Cerebellar cortex (tissue), 1 donor: ENCODE measurements at regions not wholly inside any gene's neighbourhood (a gene's known extent, or its start where the extent isn't known, plus 50 kb on each side); places are given as distances from the start of the nearest gene placed in this dataset.
"Not testable (repeated sequence)": the region's sequence is repeated elsewhere in the genome, so short reads cannot be mapped to it uniquely, and the experiment has no call there.

ENCODE experiments used
- DNase-seq: peaks from one replicate; pipeline ENCODE4 v3.0.0-alpha.2; 2015; ENCODE audit warnings: low spot score

DNA sequence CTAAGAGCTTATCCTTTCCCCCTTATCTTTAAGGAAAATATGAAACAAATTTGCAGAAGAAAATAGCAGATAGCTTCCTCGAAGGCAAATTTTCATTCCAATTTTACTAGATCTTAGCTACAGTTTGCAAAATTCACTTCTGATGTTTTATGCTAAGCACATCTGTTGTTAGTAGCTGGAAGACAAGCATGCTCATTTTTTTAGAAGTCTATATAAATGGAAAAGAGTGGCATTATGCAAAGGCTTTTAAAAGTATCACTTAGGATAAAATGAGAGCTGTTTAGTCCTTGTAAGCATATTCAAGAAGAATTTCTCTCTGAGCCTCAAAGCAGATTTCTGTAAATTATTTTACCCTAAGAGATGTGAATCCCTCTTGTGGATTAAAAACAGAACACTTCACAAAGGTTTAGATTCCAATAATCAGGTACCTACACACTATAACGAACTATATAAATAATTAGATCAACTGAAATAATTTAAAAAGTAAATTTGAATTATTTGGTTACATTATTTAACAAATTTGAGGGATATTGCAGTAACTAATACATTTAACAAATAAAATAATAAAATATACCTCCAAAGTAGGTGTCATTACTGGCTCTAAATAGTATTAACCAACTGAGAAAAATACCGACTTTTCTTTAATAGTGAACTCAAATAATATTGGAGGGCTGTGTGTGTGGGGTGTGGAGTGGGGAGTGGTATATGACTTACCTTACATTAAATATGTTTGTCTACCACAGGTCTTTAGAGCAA is 307.1 kb downstream of the SEMA3D start:
- no peak for DNase-seq

DNA sequence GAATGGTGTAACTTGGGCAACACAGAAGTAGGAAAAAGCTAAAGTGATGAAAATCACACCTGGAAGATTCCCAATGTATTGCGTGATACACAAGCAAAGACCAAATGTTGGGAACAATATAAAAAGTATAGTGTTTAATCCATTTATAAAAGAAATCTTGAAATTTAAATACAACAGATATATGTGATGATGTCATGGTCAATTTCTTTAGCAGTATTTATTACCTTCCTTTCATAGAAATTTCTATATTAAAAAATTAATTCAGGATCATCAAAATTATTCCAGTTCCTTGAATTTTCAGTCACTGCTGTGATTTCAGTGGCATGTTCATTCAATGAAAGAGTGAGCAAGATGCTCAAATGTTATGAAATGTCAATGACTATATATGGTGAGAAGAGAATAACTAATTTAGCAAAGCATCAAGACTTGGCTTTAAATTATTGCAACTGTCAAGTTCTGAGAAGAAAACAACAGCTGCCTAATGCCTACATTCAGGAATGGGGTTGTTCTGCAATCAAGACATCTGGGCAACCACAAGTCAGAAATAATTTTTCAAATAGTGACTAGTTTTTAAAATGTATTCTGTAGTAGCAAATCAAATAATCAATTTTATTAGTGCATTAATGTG is 308.8 kb downstream of the SEMA3D start:
- DNase-seq: no peak

DNA sequence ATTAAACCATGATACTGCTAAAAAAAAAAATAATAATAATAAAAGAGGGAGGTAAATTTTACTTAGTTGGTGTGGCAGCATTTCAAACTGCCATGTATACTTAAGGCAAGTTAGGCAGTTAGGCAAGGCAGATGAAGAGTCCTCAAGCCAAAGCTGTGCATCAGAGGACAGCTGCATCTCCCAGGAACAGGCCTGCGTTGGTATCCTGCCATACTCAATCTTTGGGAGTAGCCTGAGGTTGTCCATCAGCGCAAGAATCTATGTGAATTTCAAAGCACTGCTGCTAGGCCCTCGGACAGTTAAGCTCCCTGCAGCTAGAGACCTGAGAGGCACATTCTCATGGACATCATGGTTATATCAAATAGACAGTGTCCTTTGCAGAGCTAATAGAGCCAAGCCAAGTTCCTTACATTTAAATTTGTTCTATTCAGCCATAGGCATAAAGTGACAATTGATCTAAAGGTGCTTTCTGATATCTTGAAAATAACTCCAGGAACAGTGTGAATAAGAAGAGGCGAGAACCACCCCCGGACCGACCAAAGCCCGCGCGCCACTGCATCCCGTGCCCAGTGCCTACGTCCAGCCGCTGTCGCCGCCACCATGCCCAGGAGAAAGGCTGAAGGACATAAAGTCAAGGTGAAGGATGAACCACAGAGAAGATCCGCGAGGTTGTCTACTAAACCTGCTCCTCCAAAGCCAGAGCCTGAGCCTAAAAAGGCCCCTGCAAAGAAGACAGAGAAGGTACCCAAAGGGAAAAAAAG is 310.6 kb downstream of the SEMA3D start:
- no peak for DNase-seq

DNA sequence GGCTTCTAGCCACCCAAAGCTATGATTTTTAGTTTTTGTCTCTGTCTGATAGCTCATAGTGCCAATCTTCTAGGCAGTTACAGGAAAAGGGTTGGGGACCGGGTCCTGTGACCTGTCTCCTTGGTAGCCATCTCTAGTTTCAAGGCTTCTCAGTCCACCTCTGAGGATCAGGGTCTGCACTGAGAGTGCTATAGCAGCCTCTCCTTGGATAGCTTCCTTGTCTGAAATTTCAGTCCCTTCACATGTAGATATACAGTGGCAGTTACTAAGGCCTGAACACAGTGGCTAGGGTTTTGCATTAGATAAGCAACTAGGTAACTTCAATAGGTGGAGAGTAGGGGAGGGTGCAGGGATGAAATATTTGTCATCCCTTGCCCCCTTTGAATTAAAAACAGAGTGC is 321.3 kb downstream of the SEMA3D start:
- no peak for DNase-seq

DNA sequence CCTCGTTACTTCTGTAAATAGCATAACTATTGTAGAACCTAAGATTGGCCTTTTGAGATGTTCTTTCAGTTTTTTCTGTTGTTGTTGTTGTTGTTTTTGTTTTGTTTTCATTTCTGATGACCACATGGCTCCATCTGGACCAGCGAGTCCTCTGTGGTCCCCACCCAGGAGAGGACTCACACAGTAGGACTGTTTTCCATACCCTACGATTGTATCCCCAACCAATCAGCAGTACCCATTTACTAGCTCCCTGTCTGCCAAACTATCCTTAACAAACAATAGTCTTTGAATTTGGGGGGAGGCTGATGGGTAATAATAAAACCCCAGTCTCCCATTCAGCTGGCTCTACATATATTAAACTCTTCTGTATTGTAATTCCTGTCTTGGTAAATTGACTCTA is 329.5 kb downstream of the SEMA3D start:
- no peak for DNase-seq

DNA sequence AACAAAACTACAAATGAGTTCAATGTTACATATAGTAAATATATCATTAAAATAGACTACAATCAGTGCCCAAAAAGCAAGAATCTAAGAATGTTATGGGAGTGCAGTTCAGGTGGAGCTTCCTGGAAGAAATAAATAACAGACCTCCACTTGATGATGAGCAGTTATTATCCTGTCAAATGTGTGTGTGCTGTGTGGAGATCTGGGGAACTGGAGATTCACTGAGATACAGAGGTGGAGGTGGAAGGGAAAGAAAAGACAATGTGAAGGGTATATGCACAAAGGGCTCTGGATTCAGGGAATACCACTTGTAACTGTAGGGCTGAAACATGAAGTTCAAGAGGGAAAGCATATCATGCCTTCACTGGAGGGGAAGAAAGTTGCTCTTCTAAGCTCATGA is 331.1 kb downstream of the SEMA3D start:
- DNase-seq: no peak

DNA sequence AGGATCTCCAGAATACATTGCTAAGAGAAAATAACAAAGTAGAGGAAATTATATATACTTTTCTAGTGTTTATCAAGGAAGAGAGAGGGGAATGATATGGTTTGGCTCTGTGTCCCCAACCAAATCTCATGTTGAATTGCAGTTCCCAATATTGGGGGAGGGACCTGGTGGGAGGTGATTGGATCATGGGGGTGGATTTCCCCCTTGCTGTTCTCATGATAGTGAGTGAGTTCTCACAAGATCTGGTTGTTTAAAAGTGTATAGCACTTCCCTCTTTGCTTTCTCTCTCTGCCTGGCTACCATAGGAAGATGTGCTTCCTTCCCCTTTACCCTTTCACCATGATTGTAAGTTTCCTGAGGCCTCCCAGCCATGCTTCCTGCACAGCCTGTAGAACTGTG is 337.9 kb downstream of the SEMA3D start:
- DNase-seq: not testable (repeated sequence)

DNA sequence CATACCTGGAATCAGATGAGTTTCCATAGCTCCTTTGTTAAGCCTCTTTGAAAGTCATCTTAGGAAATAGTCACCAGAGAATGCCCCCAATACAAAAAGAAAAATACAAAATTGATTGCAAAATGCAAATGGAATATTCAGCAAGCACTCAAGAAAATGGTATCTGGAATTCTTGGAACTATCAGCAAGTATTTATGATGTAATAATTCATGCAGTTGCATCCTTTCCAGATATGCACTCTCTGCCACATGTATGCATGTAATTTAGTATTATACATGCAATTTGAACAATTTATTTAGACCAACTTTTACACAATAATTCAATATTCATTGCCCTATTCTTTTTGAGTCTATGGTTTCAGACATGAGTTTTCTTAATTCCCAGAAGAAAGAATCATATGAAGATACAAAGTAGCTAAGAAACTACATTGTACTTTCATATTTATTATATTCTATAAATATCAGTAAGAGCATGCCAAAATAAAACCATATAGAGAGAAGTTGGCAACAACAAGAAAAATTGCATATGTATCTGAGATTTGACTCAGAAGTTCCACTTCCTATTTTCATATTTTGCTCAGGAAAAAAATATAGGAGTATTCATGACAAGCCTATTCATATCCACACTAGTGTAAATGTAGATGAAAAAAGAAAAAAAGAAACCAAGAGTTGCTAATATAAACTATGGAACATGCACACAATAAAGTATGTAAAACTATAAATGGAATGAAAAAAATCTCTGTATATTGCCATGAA is 338.5 kb downstream of the SEMA3D start:
- no peak for DNase-seq

DNA sequence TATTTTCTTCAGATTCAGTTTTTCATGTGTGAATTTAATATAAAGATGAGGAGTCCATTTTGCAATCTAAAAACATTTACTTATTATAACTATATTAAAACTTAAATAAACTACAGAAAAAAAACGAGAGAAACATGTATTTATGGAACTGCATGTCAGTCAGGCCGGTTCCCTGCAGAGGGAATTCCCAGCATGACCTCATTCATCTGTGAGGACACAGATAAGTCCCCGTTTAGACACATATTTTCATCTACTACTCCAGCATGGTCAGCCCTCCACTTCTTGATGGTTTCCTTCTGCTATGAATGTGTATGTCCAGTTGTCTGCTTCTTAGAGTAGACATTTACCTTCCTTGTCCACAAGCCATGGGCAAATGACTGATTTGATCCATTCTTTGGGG is 339.1 kb downstream of the SEMA3D start:
- DNase-seq: no peak

DNA sequence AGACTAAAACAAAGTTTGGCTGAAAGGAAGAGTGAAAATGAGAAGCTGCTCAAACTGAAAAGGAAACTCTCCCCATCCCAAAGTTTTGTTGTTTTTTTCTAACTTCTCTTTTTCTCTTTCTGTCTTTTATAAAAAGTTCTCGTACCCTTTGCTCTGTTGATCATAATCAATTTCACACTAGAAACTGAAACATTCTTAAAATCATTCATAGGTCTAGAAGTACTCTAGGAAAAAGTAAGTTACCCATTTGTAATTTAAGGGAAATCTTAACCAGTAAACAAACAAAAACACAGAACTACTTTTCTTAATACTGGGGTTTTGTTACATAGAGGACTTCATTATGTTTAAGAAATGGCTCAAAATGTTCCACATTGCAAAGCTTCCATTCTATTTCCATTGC is 339.8 kb downstream of the SEMA3D start:
- no peak for DNase-seq

DNA sequence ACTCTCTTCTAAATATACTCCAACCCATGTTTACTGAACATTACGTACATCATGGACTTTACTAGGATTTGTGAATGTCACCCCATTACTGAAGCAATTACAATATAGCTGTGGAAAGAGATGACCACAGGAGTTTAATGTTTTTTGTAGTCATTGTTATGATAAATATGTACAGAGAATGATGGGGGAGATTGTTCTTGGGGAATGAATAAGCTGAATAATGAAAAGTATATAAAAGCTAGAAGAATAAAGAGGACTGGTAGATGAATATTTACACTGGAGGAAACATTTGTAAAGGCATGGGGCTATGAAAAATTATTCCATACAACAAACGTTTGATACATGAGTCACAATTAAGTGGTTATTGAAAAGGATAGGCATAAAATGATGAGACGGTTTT is 340.9 kb downstream of the SEMA3D start:
- no peak for DNase-seq

DNA sequence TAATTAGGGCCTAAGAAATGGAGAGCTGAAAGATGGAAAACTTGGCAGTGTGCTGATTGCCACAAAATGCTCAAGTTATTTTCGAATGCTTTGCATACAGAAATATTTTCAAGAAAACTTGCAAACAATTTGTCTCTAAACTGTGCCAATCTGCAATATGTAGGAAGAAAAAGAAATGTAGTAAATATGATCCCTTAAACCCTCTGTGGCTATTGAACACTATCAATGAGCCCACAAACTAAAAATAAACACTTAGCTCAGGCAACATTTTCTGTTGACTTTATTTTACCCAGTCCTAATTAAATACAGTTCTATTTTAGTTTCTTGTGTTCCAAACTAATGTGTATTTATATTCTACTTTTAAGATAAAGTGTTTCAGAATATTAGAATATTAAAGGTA is 342.1 kb downstream of the SEMA3D start:
- DNase-seq: no peak

DNA sequence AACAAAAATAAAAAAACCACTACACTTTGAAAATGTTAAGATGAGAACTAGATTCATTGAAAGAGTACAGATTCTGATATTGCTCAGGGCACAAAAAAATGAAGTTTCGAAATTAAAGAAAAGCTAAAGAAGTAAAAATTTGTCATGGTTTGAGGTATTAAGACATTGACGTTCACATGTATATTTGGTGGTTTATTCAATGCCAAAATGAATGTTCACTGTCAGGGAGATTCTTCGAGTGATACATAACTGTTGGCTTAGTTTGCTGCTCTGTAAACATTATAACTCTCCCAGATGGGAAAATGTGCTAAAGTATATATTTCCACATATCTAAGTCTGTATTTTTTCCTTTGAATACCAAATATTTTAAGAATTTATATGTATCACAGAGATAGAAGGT is 345.0 kb downstream of the SEMA3D start:
- DNase-seq: no peak

DNA sequence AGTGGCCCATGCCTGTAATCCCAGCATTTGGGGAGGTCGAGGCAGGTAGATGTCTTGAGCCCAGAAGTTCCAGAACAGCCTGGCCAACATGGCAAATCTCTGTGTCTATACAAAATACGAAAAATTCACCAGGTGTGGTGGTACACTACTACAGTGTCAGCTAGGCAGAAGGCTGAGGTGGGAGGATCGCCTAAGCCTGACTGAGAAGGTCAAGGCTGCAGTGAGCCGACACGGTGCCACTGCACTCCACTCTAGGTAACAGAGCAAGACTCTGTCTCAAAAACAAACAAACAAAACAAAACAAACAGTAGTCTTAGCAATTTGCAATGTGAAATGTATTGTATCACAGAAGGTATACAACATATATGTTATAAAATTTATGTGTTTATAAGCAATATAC is 348.0 kb downstream of the SEMA3D start:
- no peak for DNase-seq

DNA sequence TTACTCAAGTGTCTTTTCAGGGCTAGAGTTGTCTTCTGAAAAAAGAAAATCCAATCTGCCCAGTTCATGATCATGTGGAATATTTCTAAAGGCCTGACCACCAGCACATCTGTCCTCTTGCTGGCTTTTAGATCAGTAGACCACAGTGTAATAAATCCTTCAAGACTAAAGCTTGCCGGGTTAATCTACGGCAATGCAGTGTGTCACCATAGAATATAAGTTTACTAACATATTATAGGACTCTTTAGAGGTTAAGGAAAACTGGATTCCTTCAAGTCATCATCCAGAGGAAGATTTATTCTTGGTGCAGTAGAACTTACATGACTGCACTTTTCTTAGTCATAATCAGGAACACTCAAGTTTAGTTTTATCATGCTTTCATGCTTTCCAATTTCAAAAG is 349.5 kb downstream of the SEMA3D start:
- no peak for DNase-seq

DNA sequence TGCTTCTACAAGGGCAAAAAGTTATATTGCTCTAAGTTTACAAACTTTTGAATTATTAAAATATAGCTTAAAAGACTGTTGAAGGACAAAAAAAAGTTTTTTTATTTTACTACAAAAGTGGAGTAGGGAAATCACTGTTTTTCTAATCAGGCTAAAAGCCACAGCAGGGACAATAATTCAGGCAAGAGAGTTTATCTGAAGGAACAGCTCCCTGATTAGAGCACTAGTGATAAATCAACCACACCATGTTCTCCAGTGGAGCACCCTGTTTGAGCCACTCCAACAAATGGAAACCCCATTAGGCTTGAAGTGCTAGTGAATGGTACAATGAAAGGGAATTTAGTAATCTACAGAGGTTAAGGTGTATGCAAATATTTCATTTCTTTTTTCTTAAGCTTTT is 357.1 kb downstream of the SEMA3D start:
- no peak for DNase-seq

DNA sequence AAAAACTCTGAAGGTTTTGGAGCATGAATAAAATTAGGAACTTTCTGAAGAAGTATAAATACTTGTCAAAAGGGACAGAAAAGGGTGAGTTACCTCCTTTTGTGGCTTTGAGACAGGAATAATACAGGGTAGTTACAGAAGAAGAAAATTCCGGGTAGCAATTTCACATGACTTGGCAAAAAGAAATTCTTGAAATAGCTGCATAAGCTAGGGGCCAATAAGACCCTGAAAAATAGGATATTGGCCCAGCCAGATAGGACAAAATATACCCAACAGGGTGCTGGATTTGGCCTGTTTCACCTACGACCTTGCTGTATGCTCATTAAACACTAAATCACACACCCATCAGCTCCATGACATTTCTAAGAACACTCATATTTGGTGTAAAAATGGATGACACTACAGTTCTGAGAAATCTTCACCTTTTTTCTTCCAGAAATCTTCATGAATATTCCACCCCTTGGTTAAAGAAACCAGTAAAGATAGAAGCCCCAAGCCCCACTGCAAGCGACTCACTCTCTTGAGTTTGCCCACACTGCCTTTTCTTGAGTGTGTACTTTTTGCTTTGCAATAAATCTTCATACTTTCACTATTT is 362.7 kb downstream of the SEMA3D start:
- DNase-seq: no peak

DNA sequence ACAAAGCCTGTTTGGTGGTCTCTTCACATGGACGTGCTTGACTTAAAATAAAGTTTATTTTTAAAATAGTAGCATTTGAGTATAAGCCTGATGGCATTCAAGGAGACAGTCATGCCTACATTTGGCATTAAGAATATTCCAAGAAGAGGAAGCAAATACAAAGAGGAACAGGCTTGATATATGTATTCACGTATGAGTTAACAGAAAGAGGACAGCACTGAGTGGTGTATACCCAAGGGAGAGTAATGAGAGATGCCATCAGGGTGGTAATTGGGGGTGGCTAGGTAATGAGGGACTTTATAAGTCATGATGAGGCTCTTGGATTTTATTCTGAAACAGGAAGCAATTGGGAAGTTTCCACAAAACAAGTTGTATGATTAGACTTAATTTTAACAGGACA is 363.3 kb downstream of the SEMA3D start:
- DNase-seq: no peak

DNA sequence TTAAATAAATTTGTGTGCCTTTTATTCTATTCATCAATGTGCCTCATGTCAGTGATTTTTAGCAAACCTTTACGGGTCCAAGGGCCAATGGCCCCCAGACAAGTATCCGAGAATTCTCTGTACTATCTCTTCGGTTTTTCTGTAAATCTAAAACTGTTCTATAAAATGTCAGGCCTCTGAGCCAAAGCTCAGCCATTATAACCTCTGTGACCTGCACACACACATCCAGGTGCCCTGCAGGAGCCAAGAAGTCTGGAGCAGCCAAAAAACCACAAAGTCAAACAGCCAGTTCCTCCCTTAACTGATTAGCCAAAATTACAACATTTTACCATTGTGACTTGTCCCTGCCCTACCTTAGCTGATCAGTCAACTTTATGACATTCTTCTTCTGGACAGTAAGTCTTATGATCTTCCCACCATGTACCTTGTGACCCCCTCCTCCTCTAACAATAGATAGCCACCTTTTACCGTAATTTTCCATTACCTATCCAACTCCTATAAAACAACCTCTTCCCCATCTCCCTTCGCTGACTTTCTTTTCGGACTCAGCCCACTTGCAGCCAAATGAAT is 363.8 kb downstream of the SEMA3D start:
- no peak for DNase-seq

DNA sequence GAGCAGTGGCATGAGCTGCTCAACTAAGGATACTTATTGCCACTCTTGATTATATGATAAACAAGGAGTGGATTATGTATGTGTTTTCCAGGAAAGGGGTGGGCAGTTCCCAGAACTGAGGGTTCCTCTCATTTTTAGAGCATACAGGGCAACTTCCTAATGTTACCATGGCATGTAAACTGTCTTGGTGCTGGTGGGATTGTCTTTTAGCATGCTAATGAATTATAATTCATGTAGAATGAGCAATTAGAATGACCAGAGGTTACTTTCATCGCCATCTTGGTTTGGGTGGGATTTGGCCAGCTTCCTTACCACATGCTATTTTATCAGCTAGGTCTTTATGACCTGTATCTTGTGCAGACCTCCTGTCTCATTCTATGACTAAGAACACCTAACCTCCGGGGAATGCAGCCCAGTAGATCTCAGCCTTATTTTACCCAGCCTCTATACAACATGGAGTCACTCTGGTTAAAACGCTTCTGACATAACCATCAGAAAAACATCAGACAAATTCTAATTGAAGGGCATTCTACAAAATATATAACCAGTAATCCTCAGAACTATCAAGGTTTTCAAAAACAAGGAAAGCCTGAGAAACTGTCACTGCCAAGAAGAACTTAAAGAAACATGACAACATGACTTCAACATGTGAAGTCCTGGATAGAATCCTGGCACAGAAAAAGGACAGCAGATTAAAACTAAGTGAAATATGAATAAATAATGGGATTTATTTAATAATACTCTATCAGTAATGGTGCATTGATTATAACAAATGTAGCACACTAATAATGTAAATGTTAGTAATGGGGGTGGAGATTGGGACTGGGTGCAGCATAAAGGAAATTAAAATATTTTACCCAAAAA is 365.0 kb downstream of the SEMA3D start:
- no peak for DNase-seq

DNA sequence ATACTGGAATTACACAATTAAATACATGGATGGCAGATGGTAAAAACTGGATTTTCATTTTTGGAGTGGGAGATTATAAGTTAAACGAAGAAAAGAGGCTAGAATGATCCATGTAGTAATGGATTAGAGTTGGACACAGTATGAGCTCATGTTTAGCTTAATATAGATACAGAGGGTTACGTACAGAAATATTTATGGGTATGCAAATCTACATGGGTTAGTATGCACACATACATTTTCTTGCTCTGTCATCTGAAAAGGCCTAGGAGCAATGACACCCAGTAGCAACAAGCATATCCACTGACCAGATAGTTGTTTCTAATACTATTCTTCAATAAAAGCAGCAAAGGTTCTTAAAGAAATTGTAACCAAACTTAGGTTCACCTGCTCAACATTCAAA is 366.4 kb downstream of the SEMA3D start:
- DNase-seq: no peak
